H1 (cell line): ENCODE measurements at regions not wholly inside any gene's neighbourhood (a gene's known extent, or its start where the extent isn't known, plus 50 kb on each side); places are given as distances from the start of the nearest gene placed in this dataset.
"Not testable (repeated sequence)": the region's sequence is repeated elsewhere in the genome, so short reads cannot be mapped to it uniquely, and the experiment has no call there.

Experiments
- CTCF ChIA-PET: fragments of 300-600 bp; sonication (Branson Sonifier 250); formaldehyde crosslinking; loops from one replicate; lab custom pipeline; 2021; ENCODE audit not compliant: partially characterized antibody; lab: Charles Lee
- POLR2A ChIA-PET: fragments of 300-600 bp; sonication (Branson Sonifier 250); formaldehyde crosslinking; loops from one replicate; lab custom pipeline; 2021; ENCODE audit warnings: inconsistent platforms; ENCODE audit not compliant: partially characterized antibody; lab: Charles Lee
- DNase-seq, 2 experiments: peaks; one replicate each; pipeline versions ENCODE4 v3.0.0 to v3.0.0-alpha.2; 2010 to 2022; ENCODE audit warnings: low spot score in 2 of 2, low read depth in 1 of 2, mixed read lengths in 1 of 2
- FAIRE-seq: peaks from 2 replicates; lab custom pipeline; 2011; peaks lifted over from hg19 to GRCh38; lab: Jason Lieb, UNC
- H2AFZ ChIP-seq: 2 replicates; pipeline ENCODE4 v1.8.1; 2012; ENCODE audit warnings: low read length, inconsistent platforms
- H2AK5ac ChIP-seq: 2 replicates; pipeline ENCODE4 v1.6.1; 2013; ENCODE audit warnings: low read depth, low read length
- H2BK120ac ChIP-seq: replicated peaks from 2 replicates; pipeline ENCODE3; 2013; ENCODE audit warnings: low read depth, low read length, inconsistent platforms
- H2BK12ac ChIP-seq: 2 replicates; pipeline ENCODE4 v1.6.1; 2013; ENCODE audit warnings: low read depth, low read length
- H2BK15ac ChIP-seq: 2 replicates; pipeline ENCODE4 v1.6.1; 2013; ENCODE audit warnings: low read length
- H2BK20ac ChIP-seq: 2 replicates; pipeline ENCODE4 v1.6.1; 2013; ENCODE audit warnings: low read length
- H2BK5ac ChIP-seq: 2 replicates; pipeline ENCODE4 v1.6.1; 2013; ENCODE audit warnings: low read depth, low read length
- H3K14ac ChIP-seq: 2 replicates; pipeline ENCODE4 v1.6.1; 2013; ENCODE audit warnings: inconsistent platforms; ENCODE audit not compliant: insufficient read length
- H3K18ac ChIP-seq: 2 replicates; pipeline ENCODE4 v1.6.1; 2013; ENCODE audit warnings: low read length; ENCODE audit errors: extremely low read depth
- H3K23ac ChIP-seq: 2 replicates; pipeline ENCODE4 v1.6.1; 2013; ENCODE audit warnings: inconsistent platforms; ENCODE audit not compliant: insufficient read length
- H3K23me2 ChIP-seq: 2 replicates; pipeline ENCODE4 v1.6.1; 2013; ENCODE audit warnings: low read depth, low read length
- H3K27ac ChIP-seq: 2 replicates; pipeline ENCODE4 v1.6.1; 2011; ENCODE audit warnings: low read depth, low read length, inconsistent platforms
- H3K27me3 ChIP-seq, 4 experiments: replicated peaks in 1 of 4; 1 replicate in 1 of 4; 2 replicates in 3 of 4; pipeline versions ENCODE4 v1.6.1 to v1.8.1; 2011 to 2013; ENCODE audit warnings: low read length in 3 of 4, mild to moderate bottlenecking in 3 of 4, inconsistent platforms in 2 of 4, mixed read lengths in 2 of 4, moderate library complexity in 1 of 4; ENCODE audit not compliant: control insufficient read depth in 3 of 4, insufficient read depth in 3 of 4; ENCODE audit errors: extremely low read depth in 1 of 4
- H3K36me3 ChIP-seq, 4 experiments: 2 replicates each; pipeline versions ENCODE4 v1.6.1 to v1.8.1; 2011 to 2013; ENCODE audit warnings: mild to moderate bottlenecking in 4 of 4, low read length in 3 of 4, moderate library complexity in 2 of 4, control low read depth in 1 of 4, inconsistent platforms in 1 of 4; ENCODE audit not compliant: insufficient read depth in 4 of 4, control insufficient read depth in 2 of 4
- H3K4ac ChIP-seq: replicated peaks from 2 replicates; pipeline ENCODE3; 2013; ENCODE audit warnings: low read length, low read depth, mixed read lengths, inconsistent platforms; ENCODE audit not compliant: insufficient read length
- H3K4me1 ChIP-seq, 4 experiments: replicated peaks in 1 of 4; 1 replicate in 1 of 4; 2 replicates in 3 of 4; pipeline versions ENCODE4 v1.6.1 to v1.8.1; 2011 to 2013; ENCODE audit warnings: low read length in 3 of 4, inconsistent platforms in 2 of 4, mixed read lengths in 1 of 4; ENCODE audit not compliant: insufficient read depth in 4 of 4, control insufficient read depth in 3 of 4
- H3K4me2 ChIP-seq, 2 experiments: 2 replicates each; pipeline versions ENCODE4 v1.6.1 to v1.8.1; 2011 to 2013; ENCODE audit warnings: low read depth in 2 of 2, low read length in 2 of 2, control low read depth in 1 of 2, inconsistent platforms in 1 of 2, mild to moderate bottlenecking in 1 of 2; ENCODE audit not compliant: insufficient read depth in 1 of 2
- H3K4me3 ChIP-seq, 4 experiments: fragments of 200-600, 300-600 bp in 1 of 4; sonication (generic), shearing (Covaris generic), sonication (Bioruptor Twin) in 1 of 4; 2 replicates each; pipeline versions ENCODE4 v1.5.1 to v1.8.1; 2011 to 2016; ENCODE audit warnings: low read length in 4 of 4, low read depth in 3 of 4, control low read depth in 2 of 4, inconsistent platforms in 2 of 4, mild to moderate bottlenecking in 2 of 4, mixed read lengths in 1 of 4, moderate library complexity in 1 of 4; ENCODE audit not compliant: insufficient read depth in 2 of 4; ENCODE audit errors: extremely low read depth in 1 of 4
- H3K56ac ChIP-seq: replicated peaks from 2 replicates; pipeline ENCODE3; 2013; ENCODE audit warnings: low read depth, mild to moderate bottlenecking, mixed read lengths, low read length, inconsistent platforms; ENCODE audit not compliant: insufficient read length
- H3K79me1 ChIP-seq: 2 replicates; pipeline ENCODE4 v1.6.1; 2013; ENCODE audit warnings: low read depth, low read length, control low read depth
- H3K79me2 ChIP-seq, 2 experiments: 2 replicates each; pipeline versions ENCODE4 v1.6.1 to v1.8.1; 2012 to 2013; ENCODE audit warnings: low read length in 2 of 2, mild to moderate bottlenecking in 2 of 2, inconsistent platforms in 1 of 2; ENCODE audit not compliant: insufficient read depth in 2 of 2, control insufficient read depth in 1 of 2
- H3K9ac ChIP-seq, 4 experiments: replicated peaks in 1 of 4; 1 replicate in 1 of 4; 2 replicates in 3 of 4; pipeline versions ENCODE4 v1.6.1 to v1.8.1; 2011 to 2013; ENCODE audit warnings: low read depth in 3 of 4, low read length in 3 of 4, control low read depth in 2 of 4, mild to moderate bottlenecking in 2 of 4, moderate library complexity in 2 of 4, inconsistent platforms in 1 of 4; ENCODE audit errors: extremely low read depth in 1 of 4
- H3K9me3 ChIP-seq, 2 experiments: 2 replicates each; pipeline versions ENCODE4 v1.6.1 to v1.8.1; 2012 to 2013; ENCODE audit warnings: mild to moderate bottlenecking in 2 of 2, moderate library complexity in 2 of 2, control low read depth in 1 of 2, inconsistent platforms in 1 of 2, low read depth in 1 of 2, low read length in 1 of 2, mixed read lengths in 1 of 2; ENCODE audit not compliant: insufficient read depth in 2 of 2
- H4K20me1 ChIP-seq, 2 experiments: replicated peaks in 1 of 2; 2 replicates each; pipeline versions ENCODE3 to v1.8.1; 2011 to 2013; ENCODE audit warnings: inconsistent platforms in 2 of 2, low read length in 2 of 2, mild to moderate bottlenecking in 1 of 2; ENCODE audit not compliant: insufficient read depth in 2 of 2, control insufficient read depth in 1 of 2
- H4K5ac ChIP-seq: 2 replicates; pipeline ENCODE4 v1.6.1; 2013; ENCODE audit warnings: low read length, low read depth, mixed read lengths, inconsistent platforms; ENCODE audit not compliant: insufficient read length
- H4K8ac ChIP-seq: 2 replicates; pipeline ENCODE4 v1.8.0; 2013; ENCODE audit warnings: mild to moderate bottlenecking, moderate library complexity, low read length, inconsistent platforms; ENCODE audit not compliant: insufficient read depth; ENCODE audit errors: extremely low read depth
- H4K91ac ChIP-seq: replicated peaks from 2 replicates; pipeline ENCODE3; 2013; ENCODE audit warnings: low read length, mixed read lengths, inconsistent platforms; ENCODE audit not compliant: insufficient read length
- POLR2A ChIP-seq, 2 experiments: IDR thresholded peaks; 1 replicate in 1 of 2; 2 replicates in 1 of 2; pipeline ENCODE4 v1.6.1; 2011; ENCODE audit warnings: low read depth in 2 of 2, low read length in 2 of 2, mild to moderate bottlenecking in 2 of 2; ENCODE audit errors: control extremely low read depth in 1 of 2
- WGBS, 2 experiments: shearing (Covaris generic) in 1 of 2; methylation state at CpG; one replicate each; pipeline versions ENCODE4 v1.1.6 to v1.1.7; 2013 to 2015; ENCODE audit warnings: low lambda C conversion rate in 2 of 2, mixed read lengths in 2 of 2, inconsistent platforms in 1 of 2, low coverage in 1 of 2, missing lambda C conversion rate in 1 of 2; ENCODE audit not compliant: insufficient replicate concordance in 2 of 2, insufficient coverage in 1 of 2, insufficient read length in 1 of 2; ENCODE audit errors: extremely low coverage in 1 of 2, missing lambda C conversion rate in 1 of 2; 5-methylcytosine and 5-hydroxymethylcytosine counted together

DNA sequence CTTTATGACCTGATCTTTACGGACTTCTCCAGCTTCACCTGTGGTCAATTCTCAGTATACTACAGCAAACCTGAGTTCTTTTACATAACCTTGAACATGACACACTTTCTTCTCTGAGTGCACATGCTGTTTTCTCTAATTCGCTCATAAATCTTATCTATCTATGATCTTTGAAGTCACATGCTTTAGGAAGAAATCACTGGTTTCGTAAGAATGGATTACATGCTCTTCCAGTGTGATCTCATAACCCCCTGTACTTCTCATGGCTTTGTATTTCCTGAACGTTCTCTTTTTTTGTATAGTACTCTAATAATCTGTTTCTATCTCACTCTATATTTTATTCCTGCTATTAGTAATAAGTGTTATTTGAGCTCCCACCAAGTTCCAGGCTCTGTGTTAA is 1165.2 kb downstream of the TBL1XR1 start:
- 83% methylated on average over 4 of the region's 4 CpGs; no CpG with 5 or more reads in 1 of the 2 experiments for WGBS, 2 experiments
- Histone ChIP-seq H3K27ac (no peak overlapping the region), H2BK120ac (no peak overlapping the region), H3K18ac (no peak overlapping the region), H3K9ac (no peak overlapping the region), H3K36me3 (no peaks in the 10 kb centered on the region), H4K91ac (no peak overlapping the region), H3K4me2 (no peak overlapping the region), H4K20me1 (no peaks in the 10 kb centered on the region), H3K23ac (no peak overlapping the region), H3K56ac (no peak overlapping the region), H3K4me3 (no peak overlapping the region), H2BK20ac (no peak overlapping the region), H2BK15ac (no peak overlapping the region), H3K79me2 (no peaks in the 10 kb centered on the region)
- CTCF ChIA-PET, result interaction anchor here (0.6 to 1.4 kb wide), 2 partner anchors 74 to 1592 kb away, joined by 3 read pairs; no protein-coding TSS in a partner anchor
- TF ChIP-seq POLR2A (IDR thresholded peaks at IDR 0.05; ENCODE audit: control extremely low read depth in 1 of 2, low read depth in 2 of 2, low read length in 2 of 2), result no peak
- TF ChIP-seq, all 59 proteins: peak for 0
- Histone ChIP-seq H3K23me2 (no peaks in the 10 kb centered on the region), H4K8ac (no peak overlapping the region), H3K79me1 (no peaks in the 10 kb centered on the region), H2AK5ac (no peak overlapping the region), H3K9me3 (no peaks in the 10 kb centered on the region), H3K27me3 (no peaks in the 10 kb centered on the region), H3K14ac (no peak overlapping the region), H2AFZ (no peak overlapping the region), H4K5ac (no peak overlapping the region), H2BK12ac (no peak overlapping the region), H3K4ac (no peak overlapping the region), H3K4me1 (no peaks in the 10 kb centered on the region), H2BK5ac (no peak overlapping the region)
- POLR2A ChIA-PET, result no interaction called here
- no peak for DNase-seq
- no peak for FAIRE-seq

GRCh38 chr3:176016203-176016602 is 1157.1 kb downstream of the NAALADL2 start:
- H2BK20ac ChIP-seq, POLR2A ChIA-PET, H2AFZ ChIP-seq, H3K27ac ChIP-seq, H3K79me2 ChIP-seq, H3K18ac ChIP-seq, H3K9me3 ChIP-seq, H2BK120ac ChIP-seq, H3K27me3 ChIP-seq, H4K8ac ChIP-seq, FAIRE-seq, H2BK15ac ChIP-seq, H3K79me1 ChIP-seq, H3K4me1 ChIP-seq, H3K56ac ChIP-seq, H3K23ac ChIP-seq, H3K36me3 ChIP-seq, H2AK5ac ChIP-seq, H4K20me1 ChIP-seq, H2BK5ac ChIP-seq, H3K23me2 ChIP-seq, H4K5ac ChIP-seq, H4K91ac ChIP-seq, H2BK12ac ChIP-seq, H3K4me3 ChIP-seq, H3K4ac ChIP-seq, CTCF ChIA-PET, H3K14ac ChIP-seq, H3K9ac ChIP-seq: not testable (repeated sequence)
- peak overlapping the region in 1 of 2 experiments; percentile 7; a peak in 2 of 4 replicates for H3K4me2 ChIP-seq
- 84% methylated on average over 19 of the region's 20 CpGs; no CpG with 5 or more reads in 1 of the 2 experiments for WGBS, 2 experiments
- DNase-seq, result peak in 1 of 2 experiments; percentile 54
